Thoracic aorta (tissue), 2 donors: ENCODE measurements at regions not wholly inside any gene's neighbourhood (a gene's known extent, or its start where the extent isn't known, plus 50 kb on each side); places are given as distances from the start of the nearest gene placed in this dataset.

Source experiments
- ATAC-seq: fragments of 150-250 bp; one replicate; pipeline ENCODE4 v1.8.0; 2017; ENCODE audit warnings: low read depth; ENCODE audit not compliant: insufficient number of reproducible peaks, low FRiP score
- DNase-seq: peaks from one replicate; pipeline ENCODE4 v3.0.0-alpha.2; 2020; ENCODE audit warnings: low spot score
- H3K27ac ChIP-seq, 2 donors: fragments of 200-600 bp; sonication (generic); 1 replicate in 1 of 2; 2 replicates in 1 of 2; pipeline ENCODE4 v1.5.1; 2016; ENCODE audit warnings: mild to moderate bottlenecking in 2 of 2, moderate library complexity in 2 of 2
- H3K27me3 ChIP-seq: fragments of 200-600 bp; sonication (generic); replicated peaks from 2 replicates; pipeline ENCODE4 v1.6.0; 2016; ENCODE audit warnings: mild to moderate bottlenecking; ENCODE audit not compliant: insufficient read depth
- H3K36me3 ChIP-seq: fragments of 200-600 bp; sonication (generic); one replicate; pipeline ENCODE4 v1.5.1; 2016
- H3K4me1 ChIP-seq, 2 donors: fragments of 200-600 bp; sonication (generic); 1 replicate in 1 of 2; 2 replicates in 1 of 2; pipeline versions ENCODE4 v1.5.1 to v1.6.0; 2016; ENCODE audit warnings: low read depth in 2 of 2, mild to moderate bottlenecking in 1 of 2; ENCODE audit not compliant: control insufficient read depth in 1 of 2
- H3K4me3 ChIP-seq: fragments of 200-600 bp; sonication (generic); 2 replicates; pipeline ENCODE4 v1.5.1; 2016; ENCODE audit warnings: mild to moderate bottlenecking
- H3K9me3 ChIP-seq: fragments of 200-600 bp; sonication (generic); 2 replicates; pipeline ENCODE4 v1.5.1; 2016
- CTCF ChIP-seq: fragments of 200-600 bp; sonication (generic); IDR thresholded peaks from one replicate; pipeline ENCODE4 v1.5.1; 2019; ENCODE audit warnings: antibody characterized with exemption

- no peak overlapping the region for H3K4me3 ChIP-seq
- ATAC-seq = no peak
- TF ChIP-seq CTCF = no peak
- no peaks in the 10 kb centered on the region for H3K9me3 ChIP-seq
- no peaks in the 10 kb centered on the region for H3K27me3 ChIP-seq
- H3K36me3 ChIP-seq = no peaks in the 10 kb centered on the region
- H3K4me1 ChIP-seq = no peaks in the 10 kb centered on the region
- H3K27ac ChIP-seq = no peak overlapping the region
- DNase-seq = no peak
These were observed 135.8 kb downstream of the TEX36 start for GRCh38 chr10:125547010-125547650.

GRCh38 chr10:125543796-125544195 lies 139.2 kb downstream of the TEX36 start:
- H3K4me1 ChIP-seq = no peaks in the 10 kb centered on the region
- TF ChIP-seq CTCF = no peak
- DNase-seq = no peak
- H3K27me3 ChIP-seq = no peaks in the 10 kb centered on the region
- no peaks in the 10 kb centered on the region for H3K9me3 ChIP-seq
- no peak overlapping the region for H3K4me3 ChIP-seq
- H3K27ac ChIP-seq = no peak overlapping the region
- no peaks in the 10 kb centered on the region for H3K36me3 ChIP-seq
- ATAC-seq = no peak

- H3K27ac ChIP-seq = no peak overlapping the region
- ATAC-seq = no peak
- H3K27me3 ChIP-seq = no peaks in the 10 kb centered on the region
- no peaks in the 10 kb centered on the region for H3K9me3 ChIP-seq
- DNase-seq = no peak
- H3K36me3 ChIP-seq = no peaks in the 10 kb centered on the region
- H3K4me1 ChIP-seq = no peaks in the 10 kb centered on the region
- TF ChIP-seq CTCF = no peak
- H3K4me3 ChIP-seq = no peak overlapping the region
These were observed 143.8 kb downstream of the TEX36 start for GRCh38 chr10:125538947-125539731.

GRCh38 chr10:125536236-125536635 lies 146.7 kb downstream of the TEX36 start:
- DNase-seq = no peak
- no peak overlapping the region for H3K27ac ChIP-seq
- H3K9me3 ChIP-seq = no peaks in the 10 kb centered on the region
- H3K4me1 ChIP-seq = no peaks in the 10 kb centered on the region
- no peak overlapping the region for H3K4me3 ChIP-seq
- no peak for ATAC-seq
- H3K36me3 ChIP-seq = no peaks in the 10 kb centered on the region
- H3K27me3 ChIP-seq = no peaks in the 10 kb centered on the region
- no peak for TF ChIP-seq CTCF

GRCh38 chr10:125535559-125535958 lies 147.4 kb downstream of the TEX36 start:
- Histone ChIP-seq H3K27ac (no peak overlapping the region), H3K4me3 (no peak overlapping the region), H3K9me3 (no peaks in the 10 kb centered on the region), H3K4me1 (no peaks in the 10 kb centered on the region), H3K36me3 (no peaks in the 10 kb centered on the region), H3K27me3 (no peaks in the 10 kb centered on the region)
- ATAC-seq = no peak
- no peak for DNase-seq
- TF ChIP-seq CTCF = no peak
